ENCODE measurements at regions not wholly inside any gene's neighbourhood (a gene's known extent, or its start where the extent isn't known, plus 50 kb on each side); places are given as distances from the start of the nearest gene placed in this dataset.
A peak's percentile ranks its signal among the peaks of the same experiment; 100 is the strongest.

- H3K4me1 Mint-ChIP-seq: no peaks in the 10 kb centered on the region
- no peak overlapping the region for H3K4me3 Mint-ChIP-seq
- H3K27ac Mint-ChIP-seq: no peak overlapping the region
- no peaks in the 10 kb centered on the region for H3K36me3 Mint-ChIP-seq (ENCODE audit: low read depth)
- peaks cover 12% of the 10 kb centered on the region for H3K9me3 Mint-ChIP-seq
- ATAC-seq (no peak), DNase-seq (no peak)
- no peaks in the 10 kb centered on the region for H3K27me3 Mint-ChIP-seq
These were observed 75.7 kb upstream of the CLINT1 start for GRCh38 chr5:157934600-157934999.

GRCh38 chr5:157933005-157933404 is 74.1 kb upstream of the CLINT1 start:
- H3K9me3 Mint-ChIP-seq: peaks cover 12% of the 10 kb centered on the region

GRCh38 chr5:157930710-157931109 is 71.8 kb upstream of the CLINT1 start:
- ATAC-seq (no peak), DNase-seq (no peak)
- Mint-ChIP-seq H3K4me1 (no peaks in the 10 kb centered on the region), H3K36me3 (ENCODE audit: low read depth) (no peaks in the 10 kb centered on the region), H3K27ac (no peak overlapping the region), H3K9me3 (peaks cover 12% of the 10 kb centered on the region), H3K4me3 (no peak overlapping the region), H3K27me3 (no peaks in the 10 kb centered on the region)

More at GRCh38 chr5:157933005-157933404, 74.1 kb upstream of the CLINT1 start:
- H3K27ac Mint-ChIP-seq: no peak overlapping the region
- no peak overlapping the region for H3K4me3 Mint-ChIP-seq
- H3K4me1 Mint-ChIP-seq: no peaks in the 10 kb centered on the region
- H3K27me3 Mint-ChIP-seq: no peaks in the 10 kb centered on the region
- no peak for DNase-seq
- no peak for ATAC-seq
- no peaks in the 10 kb centered on the region for H3K36me3 Mint-ChIP-seq (ENCODE audit: low read depth)

- H3K4me3 Mint-ChIP-seq: no peak overlapping the region
- no peaks in the 10 kb centered on the region for H3K36me3 Mint-ChIP-seq (ENCODE audit: low read depth)
- no peaks in the 10 kb centered on the region for H3K9me3 Mint-ChIP-seq
- no peak overlapping the region for H3K27ac Mint-ChIP-seq
- no peaks in the 10 kb centered on the region for H3K27me3 Mint-ChIP-seq
- DNase-seq: no peak
- no peak for ATAC-seq
- H3K4me1 Mint-ChIP-seq: peaks cover 4% of the 10 kb centered on the region
These were observed 68.0 kb upstream of the CLINT1 start for GRCh38 chr5:157926977-157927376.

- H3K9me3 Mint-ChIP-seq: no peaks in the 10 kb centered on the region
- no peaks in the 10 kb centered on the region for H3K36me3 Mint-ChIP-seq (ENCODE audit: low read depth)
- ATAC-seq: no peak
- H3K27me3 Mint-ChIP-seq: no peaks in the 10 kb centered on the region
- H3K27ac Mint-ChIP-seq: no peak overlapping the region
- DNase-seq: no peak
- no peak overlapping the region for H3K4me3 Mint-ChIP-seq
- H3K4me1 Mint-ChIP-seq: peaks cover 4% of the 10 kb centered on the region
These were observed 67.1 kb upstream of the CLINT1 start for GRCh38 chr5:157925786-157926671.

- ATAC-seq: no peak
- no peak overlapping the region for H3K27ac Mint-ChIP-seq
- no peak overlapping the region for H3K4me3 Mint-ChIP-seq
These were observed 66.2 kb upstream of the CLINT1 start for GRCh38 chr5:157924931-157925729.

GRCh38 chr5:157924490-157924889 is 65.5 kb upstream of the CLINT1 start:
- no peak for DNase-seq
- H3K36me3 Mint-ChIP-seq (ENCODE audit: low read depth): no peaks in the 10 kb centered on the region
- no peak for ATAC-seq
- no peak overlapping the region for H3K4me3 Mint-ChIP-seq
- no peak overlapping the region for H3K27ac Mint-ChIP-seq
- H3K9me3 Mint-ChIP-seq: no peaks in the 10 kb centered on the region
- no peaks in the 10 kb centered on the region for H3K27me3 Mint-ChIP-seq
- H3K4me1 Mint-ChIP-seq: peaks cover 12% of the 10 kb centered on the region

More at GRCh38 chr5:157924931-157925729, 66.2 kb upstream of the CLINT1 start:
- H3K4me1 Mint-ChIP-seq: peaks cover 6% of the 10 kb centered on the region
- H3K9me3 Mint-ChIP-seq: no peaks in the 10 kb centered on the region
- no peaks in the 10 kb centered on the region for H3K36me3 Mint-ChIP-seq (ENCODE audit: low read depth)
- no peak for DNase-seq
- no peaks in the 10 kb centered on the region for H3K27me3 Mint-ChIP-seq

GRCh38 chr5:157923765-157924164 is 64.8 kb upstream of the CLINT1 start:
- no peak overlapping the region for H3K27ac Mint-ChIP-seq
- H3K4me1 Mint-ChIP-seq: peaks cover 19% of the 10 kb centered on the region
- H3K36me3 Mint-ChIP-seq (ENCODE audit: low read depth): no peaks in the 10 kb centered on the region
- H3K9me3 Mint-ChIP-seq: no peaks in the 10 kb centered on the region
- no peaks in the 10 kb centered on the region for H3K27me3 Mint-ChIP-seq
- ATAC-seq: no peak
- DNase-seq: no peak
- H3K4me3 Mint-ChIP-seq: no peak overlapping the region

- H3K27ac Mint-ChIP-seq: no peak overlapping the region
- peaks cover 31% of the 10 kb centered on the region for H3K4me1 Mint-ChIP-seq
- no peak for ATAC-seq
- no peak overlapping the region for H3K4me3 Mint-ChIP-seq
- H3K36me3 Mint-ChIP-seq (ENCODE audit: low read depth): no peaks in the 10 kb centered on the region
- H3K27me3 Mint-ChIP-seq: no peaks in the 10 kb centered on the region
- DNase-seq: no peak
- H3K9me3 Mint-ChIP-seq: no peaks in the 10 kb centered on the region
These were observed 63.1 kb upstream of the CLINT1 start for GRCh38 chr5:157922026-157922425.

- no peak for ATAC-seq
- H3K36me3 Mint-ChIP-seq (ENCODE audit: low read depth): no peaks in the 10 kb centered on the region
- no peaks in the 10 kb centered on the region for H3K9me3 Mint-ChIP-seq
- H3K27ac Mint-ChIP-seq: no peak overlapping the region
- no peaks in the 10 kb centered on the region for H3K27me3 Mint-ChIP-seq
- no peak overlapping the region for H3K4me3 Mint-ChIP-seq
- peaks cover 31% of the 10 kb centered on the region for H3K4me1 Mint-ChIP-seq
- DNase-seq: no peak
These were observed 61.9 kb upstream of the CLINT1 start for GRCh38 chr5:157920828-157921170.

- ATAC-seq (peak; percentile 43), DNase-seq (peak; percentile 5)
- peaks cover 27% of the 10 kb centered on the region for H3K4me1 Mint-ChIP-seq
- H3K36me3 Mint-ChIP-seq (ENCODE audit: low read depth): no peaks in the 10 kb centered on the region
- H3K27me3 Mint-ChIP-seq: no peaks in the 10 kb centered on the region
- no peaks in the 10 kb centered on the region for H3K9me3 Mint-ChIP-seq
- H3K4me3 Mint-ChIP-seq: peak overlapping the region; percentile 49
- H3K27ac Mint-ChIP-seq: peak overlapping the region; percentile 32
These were observed 60.1 kb upstream of the CLINT1 start for GRCh38 chr5:157918811-157919742.

- no peaks in the 10 kb centered on the region for H3K27me3 Mint-ChIP-seq
- peaks cover 27% of the 10 kb centered on the region for H3K4me1 Mint-ChIP-seq
- ATAC-seq (peak; percentile 89), DNase-seq (peak; percentile 75)
- H3K36me3 Mint-ChIP-seq (ENCODE audit: low read depth): no peaks in the 10 kb centered on the region
- H3K9me3 Mint-ChIP-seq: no peaks in the 10 kb centered on the region
- H3K27ac Mint-ChIP-seq: no peak overlapping the region
- H3K4me3 Mint-ChIP-seq: no peak overlapping the region
These were observed 59.2 kb upstream of the CLINT1 start for GRCh38 chr5:157917899-157918809.

GRCh38 chr5:157917491-157917890 is 58.5 kb upstream of the CLINT1 start:
- ATAC-seq: no peak
- Mint-ChIP-seq H3K27me3 (no peaks in the 10 kb centered on the region), H3K27ac (no peak overlapping the region), H3K4me3 (no peak overlapping the region), H3K36me3 (ENCODE audit: low read depth) (no peaks in the 10 kb centered on the region), H3K4me1 (peaks cover 27% of the 10 kb centered on the region), H3K9me3 (no peaks in the 10 kb centered on the region)
- DNase-seq: no peak
